GM10248 (cell line): ENCODE measurements at regions not wholly inside any gene's neighbourhood (a gene's known extent, or its start where the extent isn't known, plus 50 kb on each side); places are given as distances from the start of the nearest gene placed in this dataset.

Experiments used
- CTCF ChIA-PET: fragments of 300-600 bp; sonication (Branson Sonifier 250); formaldehyde crosslinking; extraction: SDS; loops from one replicate; lab custom pipeline; 2021; ENCODE audit warnings: antibody characterized with exemption; lab: Yijun Ruan, JAX
- POLR2A ChIA-PET: fragments of 350-650 bp; sonication (Branson Sonifier 250); formaldehyde crosslinking; extraction: SDS; loops from one replicate; lab custom pipeline; 2020; ENCODE audit warnings: antibody characterized with exemption; lab: Yijun Ruan, JAX
- DNase-seq: peaks from one replicate; pipeline ENCODE4 v3.0.0; 2012; ENCODE audit errors: extremely low spot score
- CTCF ChIP-seq: IDR thresholded peaks from 2 replicates; pipeline ENCODE4 v1.5.1; 2012; ENCODE audit warnings: mild to moderate bottlenecking, low read depth; ENCODE audit errors: extremely low read depth, missing control alignments, control extremely low read depth

- ChIA-PET POLR2A (no interaction called here), CTCF (interaction anchor here (0.7 to 1.3 kb wide), 2 partner anchors 12 to 22 kb away, joined by 3 read pairs; no protein-coding TSS in a partner anchor)
- peak; percentile 52 for TF ChIP-seq CTCF
- no peak for DNase-seq
Observed at GRCh38 chr9:79129865-79130480, 441.8 kb upstream of the TLE4 start.

- POLR2A ChIA-PET, result no interaction called here
- DNase-seq, result no peak
- TF ChIP-seq CTCF, result no peak
- CTCF ChIA-PET, result interaction anchor here (1.1 to 1.3 kb wide), 2 partner anchors 19 to 21 kb away, joined by 3 to 4 read pairs; no protein-coding TSS in a partner anchor
Observed at GRCh38 chr9:79131246-79131774, 440.5 kb upstream of the TLE4 start.

GRCh38 chr9:79131824-79132377 lies 439.9 kb upstream of the TLE4 start:
- POLR2A ChIA-PET, result no interaction called here
- CTCF ChIA-PET, result interaction anchor here (1.1 to 1.3 kb wide), 2 partner anchors 20 to 21 kb away, joined by 3 to 4 read pairs; no protein-coding TSS in a partner anchor
- no peak for TF ChIP-seq CTCF

GRCh38 chr9:79134654-79135053 lies 437.1 kb upstream of the TLE4 start:
- ChIA-PET CTCF (no interaction called here), POLR2A (no interaction called here)
- DNase-seq, result no peak
- TF ChIP-seq CTCF, result no peak

More at GRCh38 chr9:79131824-79132377, 439.9 kb upstream of the TLE4 start:
- DNase-seq, result no peak

- ChIA-PET POLR2A (interaction anchor here (0.5 kb wide), 1 partner anchor 702 kb away, joined by 3 read pairs; no protein-coding TSS in a partner anchor), CTCF (no interaction called here)
- DNase-seq, result no peak
- TF ChIP-seq CTCF, result no peak
Observed at GRCh38 chr9:79135681-79136415, 435.9 kb upstream of the TLE4 start.

GRCh38 chr9:79140751-79141150 lies 431.0 kb upstream of the TLE4 start:
- no peak for TF ChIP-seq CTCF
- POLR2A ChIA-PET, result no interaction called here
- no peak for DNase-seq
- CTCF ChIA-PET, result no interaction called here
